HG02870 (cell line): ENCODE measurements at regions not wholly inside any gene's neighbourhood (a gene's known extent, or its start where the extent isn't known, plus 50 kb on each side); places are given as distances from the start of the nearest gene placed in this dataset.

Experiments used
- ATAC-seq: cut with Tn5 transposase; IDR thresholded peaks from one replicate; pipeline ENCODE4 v1.9.1; 2021; ENCODE audit warnings: mild to moderate bottlenecking, moderate library complexity; ENCODE audit not compliant: unreplicated experiment

- no peak for ATAC-seq
Measured at GRCh38 chr10:6305401-6306321, 102.9 kb downstream of the PFKFB3 start.

GRCh38 chr10:6306917-6307316 is 104.2 kb downstream of the PFKFB3 start:
- no peak for ATAC-seq

GRCh38 chr10:6309816-6310215 is 107.1 kb downstream of the PFKFB3 start:
- no peak for ATAC-seq

- ATAC-seq, result no peak
Measured at GRCh38 chr10:6310977-6311376, 108.2 kb downstream of the PFKFB3 start.

- ATAC-seq, result no peak
Measured at GRCh38 chr10:6311700-6312330, 109.1 kb downstream of the PFKFB3 start.

GRCh38 chr10:6312636-6313035 is 109.9 kb downstream of the PFKFB3 start:
- no peak for ATAC-seq

- ATAC-seq, result no peak
Measured at GRCh38 chr10:6313111-6313895, 110.6 kb downstream of the PFKFB3 start.

GRCh38 chr10:6314620-6315205 is 112.0 kb downstream of the PFKFB3 start:
- no peak for ATAC-seq

- no peak for ATAC-seq
Measured at GRCh38 chr10:6319119-6319518, 116.4 kb downstream of the PFKFB3 start.

GRCh38 chr10:6320320-6321010 is 117.7 kb downstream of the PFKFB3 start:
- no peak for ATAC-seq

GRCh38 chr10:6321880-6322279 is 119.1 kb downstream of the PFKFB3 start:
- ATAC-seq, result no peak

- ATAC-seq, result no peak
Measured at GRCh38 chr10:6322805-6323204, 120.1 kb downstream of the PFKFB3 start.

GRCh38 chr10:6327961-6328698 is 125.4 kb downstream of the PFKFB3 start:
- ATAC-seq, result no peak

GRCh38 chr10:6328699-6329423 is 126.1 kb downstream of the PFKFB3 start:
- no peak for ATAC-seq

- no peak for ATAC-seq
Measured at GRCh38 chr10:6333086-6333485, 130.4 kb downstream of the PFKFB3 start.

GRCh38 chr10:6333973-6334372 is 131.2 kb downstream of the PFKFB3 start:
- no peak for ATAC-seq

- ATAC-seq, result no peak
Measured at GRCh38 chr10:6336016-6336415, 133.3 kb downstream of the PFKFB3 start.

- ATAC-seq, result no peak
Measured at GRCh38 chr10:6337382-6337781, 134.7 kb downstream of the PFKFB3 start.

GRCh38 chr10:6338361-6338760 is 135.6 kb downstream of the PFKFB3 start:
- no peak for ATAC-seq
